ENCODE measurements at regions not wholly inside any gene's neighbourhood (a gene's known extent, or its start where the extent isn't known, plus 50 kb on each side); places are given as distances from the start of the nearest gene placed in this dataset.

DNA sequence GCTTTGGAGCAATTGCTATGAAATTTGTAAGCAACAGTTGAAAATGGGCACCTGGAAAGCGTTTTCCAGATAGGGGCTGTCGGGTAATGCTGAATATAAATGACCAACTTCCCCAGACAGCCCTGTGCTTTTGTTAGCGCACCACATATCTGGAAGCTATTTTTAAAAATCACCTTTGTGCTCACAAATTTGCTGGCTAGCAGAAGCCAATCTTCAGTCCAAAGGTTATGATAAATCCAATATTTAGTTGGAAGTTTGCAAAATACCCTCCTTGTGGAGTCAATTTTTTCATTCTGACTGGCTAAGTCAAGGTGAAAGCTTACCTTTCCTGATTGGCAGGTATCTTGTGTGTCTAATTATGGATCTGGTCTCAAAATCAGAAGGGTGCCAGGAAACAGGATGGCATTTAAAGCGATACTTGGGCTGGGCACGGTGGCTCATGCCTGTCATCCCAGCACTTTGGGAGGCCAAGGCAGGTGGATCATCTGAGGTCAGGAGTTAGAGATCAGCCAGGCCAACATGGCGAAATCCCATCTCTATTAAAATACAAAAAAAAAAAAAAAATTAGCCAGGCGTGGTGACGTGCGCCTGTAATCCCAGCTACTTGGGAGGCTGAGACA lies 124.1 kb upstream of the AJAP1 start:
- no peak for TF ChIP-seq POLR2A (IDR thresholded peaks at IDR 0.05)
- no peak for TF ChIP-seq CTCF (IDR thresholded peaks at IDR 0.05)
